ENCODE measurements at regions not wholly inside any gene's neighbourhood (a gene's known extent, or its start where the extent isn't known, plus 50 kb on each side); places are given as distances from the start of the nearest gene placed in this dataset.

DNA sequence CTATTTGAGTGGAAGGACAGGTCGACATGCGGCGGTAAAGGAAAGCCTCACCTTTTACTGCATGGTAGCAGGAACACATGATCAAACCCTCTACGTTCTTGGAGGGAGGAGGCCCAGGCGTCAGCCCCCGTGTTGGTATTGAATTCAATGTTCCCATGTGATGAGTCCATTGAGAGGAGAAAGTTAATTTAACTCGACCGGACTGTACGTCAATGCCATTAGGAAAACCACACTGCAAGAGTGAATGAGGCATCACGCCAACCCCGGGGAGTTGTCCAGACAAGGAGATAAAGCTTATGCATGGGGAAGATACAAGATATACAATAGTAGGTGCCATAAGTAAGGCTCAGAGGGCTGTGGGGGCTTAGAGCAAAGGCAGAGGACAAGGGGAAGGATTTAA lies 213.9 kb upstream of the ECI2 start:
- DNase-seq (ENCODE audit: low spot score): no peak
- ATAC-seq (ENCODE audit: low FRiP score): no peak
- TF ChIP-seq CTCF (IDR thresholded peaks at IDR 0.05): no peak

- ATAC-seq (ENCODE audit: low FRiP score): no peak
- DNase-seq (ENCODE audit: low spot score): no peak
- no peak for TF ChIP-seq CTCF (IDR thresholded peaks at IDR 0.05)
Measured at GRCh38 chr6:4348462-4349112, 213.2 kb upstream of the ECI2 start.

DNA sequence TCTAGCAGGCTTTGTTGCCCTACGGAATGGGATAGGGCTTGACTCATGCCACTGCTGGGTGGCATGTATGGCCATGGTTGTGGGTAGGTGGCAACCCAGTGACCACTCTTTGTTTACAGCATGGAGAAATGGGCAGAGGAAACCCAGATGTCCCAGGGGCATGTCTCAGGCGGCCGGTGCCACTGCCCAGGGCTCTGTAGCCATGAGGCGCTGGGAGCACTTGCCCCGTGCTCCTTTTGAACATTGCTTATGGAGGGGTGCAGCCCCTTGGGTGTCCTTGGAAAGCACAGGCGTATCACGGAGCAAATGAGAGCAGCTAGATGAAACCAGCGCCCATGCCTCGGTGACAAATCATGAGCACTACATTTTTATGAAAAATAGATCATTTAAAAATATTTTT lies 212.5 kb upstream of the ECI2 start:
- DNase-seq (ENCODE audit: low spot score): no peak
- TF ChIP-seq CTCF (IDR thresholded peaks at IDR 0.05): no peak
- no peak for ATAC-seq (ENCODE audit: low FRiP score)

GRCh38 chr6:4346659-4347333 lies 211.4 kb upstream of the ECI2 start:
- no peak for TF ChIP-seq CTCF (IDR thresholded peaks at IDR 0.05)
- ATAC-seq (ENCODE audit: low FRiP score) (no peak), DNase-seq (ENCODE audit: low spot score) (no peak)

DNA sequence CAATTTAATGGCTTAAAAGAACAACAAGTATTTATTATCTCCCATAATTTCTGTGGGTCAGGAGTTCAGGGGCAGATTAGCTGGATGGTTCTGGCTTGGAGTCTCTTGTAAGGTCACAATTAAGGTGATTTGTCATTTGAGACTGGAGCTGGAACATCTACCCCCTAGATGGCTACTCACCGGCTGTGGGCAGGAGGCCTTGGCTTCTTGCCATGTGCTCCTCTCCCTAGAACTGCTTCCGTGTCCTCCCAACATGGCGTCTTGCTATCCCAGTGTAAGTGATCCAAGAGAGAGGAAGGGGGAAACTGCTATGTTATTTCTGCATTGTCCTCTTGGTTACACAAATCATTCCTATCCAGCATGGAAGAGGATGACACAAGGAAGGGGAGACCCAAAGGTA lies 210.2 kb upstream of the ECI2 start:
- no peak for ATAC-seq (ENCODE audit: low FRiP score)
- DNase-seq (ENCODE audit: low spot score): no peak
- no peak for TF ChIP-seq CTCF (IDR thresholded peaks at IDR 0.05)

DNA sequence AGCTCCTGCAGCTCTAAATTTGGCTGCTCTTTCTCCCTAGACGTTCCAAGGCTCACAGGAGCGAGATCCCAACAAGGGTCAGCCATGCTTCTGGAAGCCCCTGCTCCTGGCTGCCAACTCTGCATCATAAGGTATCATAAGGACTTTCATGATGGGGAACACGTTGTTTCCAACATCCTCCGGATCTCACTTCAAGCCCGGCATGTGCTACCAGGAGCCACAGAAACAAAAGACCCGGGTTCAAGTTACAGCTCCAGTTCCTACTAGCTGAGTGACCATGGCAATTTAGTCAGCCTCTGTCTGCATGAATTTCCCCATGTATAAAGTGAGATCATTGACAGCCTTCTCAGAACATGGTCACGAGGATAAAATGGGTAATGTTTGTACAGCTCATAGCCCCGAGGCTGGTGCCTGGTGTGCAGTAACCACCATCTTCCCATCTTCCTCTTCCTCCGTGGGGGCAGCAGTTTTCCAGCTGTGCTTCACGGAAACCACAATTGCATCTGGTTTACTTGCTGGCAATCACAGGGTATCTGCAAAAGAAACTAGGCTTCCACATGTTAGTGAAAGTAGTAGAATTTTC lies 209.0 kb upstream of the ECI2 start:
- DNase-seq (ENCODE audit: low spot score): no peak
- ATAC-seq (ENCODE audit: low FRiP score): peak; percentile 33
- no peak for TF ChIP-seq CTCF (IDR thresholded peaks at IDR 0.05)
